HepG2 (cell line): ENCODE measurements at regions not wholly inside any gene's neighbourhood (a gene's known extent, or its start where the extent isn't known, plus 50 kb on each side); places are given as distances from the start of the nearest gene placed in this dataset.

ENCODE experiments used
- ATAC-seq: fragments of 200-7000 bp; cut with Tn5 transposase; 3 replicates; pipeline ENCODE4 v1.9.1; 2020; ENCODE audit warnings: mild to moderate bottlenecking, moderate library complexity
- BruUV-seq: library from RNA; stranded (reverse); fragments of 400-500 nt; replicated peaks from 2 replicates; lab custom pipeline; 2021; lab: Mats Ljungman, UMichigan
- CTCF ChIA-PET: fragments of 300-600 bp; formaldehyde crosslinking; extraction: SDS; loops from one replicate; lab custom pipeline; 2021; ENCODE audit warnings: low total read pairs, inconsistent platforms, low intra/inter-chr PET ratio; lab: Yijun Ruan, JAX
- POLR2A ChIA-PET: fragments of 350-600 bp; sonication (Branson Sonifier 250); formaldehyde crosslinking; loops from one replicate; lab custom pipeline; 2020; ENCODE audit warnings: antibody characterized with exemption, inconsistent platforms; lab: Yijun Ruan, JAX
- DNase-seq: peaks from one replicate; pipeline ENCODE4 v3.0.0-alpha.2; 2015; ENCODE audit warnings: low spot score
- FAIRE-seq: peaks from 3 replicates; lab custom pipeline; 2011; peaks lifted over from hg19 to GRCh38; lab: Jason Lieb, UNC
- H2AFZ ChIP-seq: one replicate; pipeline ENCODE4 v1.6.1; 2011; ENCODE audit warnings: low read length, inconsistent platforms
- H3K27ac ChIP-seq: fragments of 300-600 bp; 3 replicates; pipeline ENCODE4 v1.8.0; 2011; ENCODE audit warnings: mixed run types, mild to moderate bottlenecking, mixed read lengths, low read length, inconsistent platforms; ENCODE audit not compliant: insufficient read depth; ENCODE audit errors: extremely low read length
- H3K27me3 ChIP-seq, 2 experiments: fragments of 200-600 bp in 1 of 2; 2 replicates in 1 of 2; 3 replicates in 1 of 2; pipeline versions ENCODE4 v1.6.0 to v1.8.0; 2011; ENCODE audit warnings: low read length in 2 of 2, mild to moderate bottlenecking in 2 of 2, moderate library complexity in 2 of 2, inconsistent platforms in 1 of 2; ENCODE audit not compliant: insufficient read depth in 2 of 2, control insufficient read depth in 1 of 2
- H3K36me3 ChIP-seq, 2 experiments: fragments of 200-600 bp in 1 of 2; replicated peaks in 1 of 2; 2 replicates in 1 of 2; 3 replicates in 1 of 2; pipeline versions ENCODE4 v1.5.1 to v1.8.0; 2011; ENCODE audit warnings: low read length in 2 of 2, inconsistent platforms in 1 of 2; ENCODE audit not compliant: insufficient read depth in 2 of 2, control insufficient read depth in 1 of 2
- H3K4me1 ChIP-seq: 2 replicates; pipeline ENCODE4 v1.5.1; 2012; ENCODE audit warnings: low read length, inconsistent platforms; ENCODE audit not compliant: insufficient read depth
- H3K4me2 ChIP-seq: 2 replicates; pipeline ENCODE4 v1.6.0; 2011; ENCODE audit warnings: low read depth, low read length, inconsistent platforms
- H3K4me3 ChIP-seq, 3 experiments: fragments of 200-600 bp in 1 of 3; sonication (generic), shearing (Covaris generic) in 1 of 3; replicated peaks in 1 of 3; 2 replicates each; pipeline ENCODE4 v1.5.1; 2011 to 2016; ENCODE audit warnings: low read length in 3 of 3, inconsistent platforms in 2 of 3, low read depth in 2 of 3, mild to moderate bottlenecking in 2 of 3, control low read depth in 1 of 3, mixed read lengths in 1 of 3; ENCODE audit not compliant: insufficient read depth in 1 of 3
- H3K79me2 ChIP-seq: one replicate; pipeline ENCODE4 v1.6.1; 2011; ENCODE audit warnings: low read length, inconsistent platforms; ENCODE audit not compliant: insufficient read depth
- H3K9ac ChIP-seq: 2 replicates; pipeline ENCODE4 v1.6.0; 2011; ENCODE audit warnings: mild to moderate bottlenecking, low read depth, low read length, inconsistent platforms; ENCODE audit not compliant: insufficient read depth
- H3K9me3 ChIP-seq: 2 replicates; pipeline ENCODE4 v1.5.1; 2012; ENCODE audit warnings: mild to moderate bottlenecking, low read length
- H4K20me1 ChIP-seq: 2 replicates; pipeline ENCODE4 v1.6.0; 2011; ENCODE audit warnings: inconsistent platforms, mild to moderate bottlenecking, low read length, moderate library complexity; ENCODE audit not compliant: insufficient read depth
- AGO2 ChIP-seq: fragments of 200-400 bp; formaldehyde crosslinking; optimal IDR thresholded peaks from 2 replicates; pipeline ENCODE3; 2017; ENCODE audit warnings: mild to moderate bottlenecking, low read depth, low read length, moderate library complexity
- ATRX ChIP-seq: sonication (generic); formaldehyde crosslinking; IDR thresholded peaks from 2 replicates; pipeline ENCODE4 v1.4.0; 2020; ENCODE audit warnings: missing genetic modification reagents, borderline replicate concordance
- HNRNPH1 ChIP-seq: fragments of 200-400 bp; formaldehyde crosslinking; optimal IDR thresholded peaks from 2 replicates; pipeline ENCODE3; 2017; ENCODE audit warnings: mild to moderate bottlenecking, low read depth, low read length
- JARID2 ChIP-seq: sonication (generic); formaldehyde crosslinking; IDR thresholded peaks from 2 replicates; pipeline ENCODE4 v1.8.1; 2023; ENCODE audit warnings: missing genetic modification reagents, inconsistent platforms; ENCODE audit not compliant: insufficient replicate concordance
- LCORL ChIP-seq, 2 experiments: fragments of 450-650 bp in 1 of 2; sonication (generic) in 1 of 2; formaldehyde crosslinking in 1 of 2; IDR thresholded peaks; 2 replicates each; pipeline versions ENCODE4 v1.5.0 to v1.6.1; 2017 to 2020; ENCODE audit warnings: antibody characterized with exemption in 1 of 2, missing genetic modification reagents in 1 of 2
- MAZ ChIP-seq, 2 experiments: sonication (generic) in 1 of 2; formaldehyde crosslinking in 1 of 2; IDR thresholded peaks; 2 replicates each; pipeline versions ENCODE4 v1.5.0 to v1.6.1; 2012 to 2020; ENCODE audit warnings: low read depth in 2 of 2, mild to moderate bottlenecking in 2 of 2, borderline replicate concordance in 1 of 2, improper control_type of control experiment in 1 of 2, low read length in 1 of 2, missing genetic modification reagents in 1 of 2, moderate library complexity in 1 of 2
- MIER3 ChIP-seq: IDR thresholded peaks from 2 replicates; pipeline ENCODE4 v1.6.1; 2016; ENCODE audit warnings: missing compliant biosample characterization, borderline replicate concordance
- RNF2 ChIP-seq: fragments of 450-650 bp; conservative IDR thresholded peaks from 2 replicates; pipeline ENCODE4 v1.6.1; 2016; ENCODE audit warnings: low read depth
- SMAD1 ChIP-seq: sonication (generic); formaldehyde crosslinking; IDR thresholded peaks from 2 replicates; pipeline ENCODE4 v1.4.0; 2020; ENCODE audit warnings: missing genetic modification reagents, low read depth, mild to moderate bottlenecking, borderline replicate concordance
- SMC3 ChIP-seq: IDR thresholded peaks from 2 replicates; pipeline ENCODE4 v1.6.1; 2011; ENCODE audit warnings: low read length, improper control_type of control experiment
- STAG1 ChIP-seq: sonication (generic); formaldehyde crosslinking; IDR thresholded peaks from 2 replicates; pipeline ENCODE4 v1.4.0; 2020; ENCODE audit warnings: missing genetic modification reagents
- YEATS2 ChIP-seq: sonication (generic); formaldehyde crosslinking; IDR thresholded peaks from 2 replicates; pipeline ENCODE4 v1.4.0; 2020; ENCODE audit warnings: missing genetic modification reagents, borderline replicate concordance
- ZNF282 ChIP-seq: fragments of 450-650 bp; IDR thresholded peaks from 2 replicates; pipeline ENCODE4 v1.6.1; 2018; ENCODE audit not compliant: partially characterized antibody
- ZNF451 ChIP-seq: sonication (generic); formaldehyde crosslinking; IDR thresholded peaks from 2 replicates; pipeline ENCODE4 v1.5.0; 2020; ENCODE audit warnings: mild to moderate bottlenecking, missing genetic modification reagents
- ZNF83 ChIP-seq: sonication (generic); formaldehyde crosslinking; IDR thresholded peaks from 2 replicates; pipeline ENCODE4 v1.4.0; 2020; ENCODE audit warnings: missing genetic modification reagents, mild to moderate bottlenecking, borderline replicate concordance
- WGBS: methylation state at CpG from one replicate; pipeline ENCODE4 v1.1.6; 2017; ENCODE audit warnings: low lambda C conversion rate; 5-methylcytosine and 5-hydroxymethylcytosine counted together
- in situ Hi-C: cut with HindIII; loops from 2 replicates; pipeline ENCODE4 v1.10.0; 2017; ENCODE audit warnings: low pct_unique_long_range_greater_than_20kb; ENCODE audit not compliant: extremely low pct_ligation_motif_present
- intact Hi-C: fragments of 100-400 bp; cut with micrococcal nuclease; formaldehyde crosslinking; loops from one replicate; pipeline ENCODE4 v1.10.0; 2022; ENCODE audit not compliant: unreplicated experiment
- TF ChIP-seq, protein P1 (sequence below): sonication (generic); formaldehyde crosslinking; IDR thresholded peaks from 2 replicates; pipeline ENCODE4 v1.4.0; 2020; ENCODE audit warnings: missing genetic modification reagents, mild to moderate bottlenecking, borderline replicate concordance
- TF ChIP-seq, protein P2 (sequence below): sonication (generic); formaldehyde crosslinking; IDR thresholded peaks from 2 replicates; pipeline ENCODE4 v1.5.1; 2020; ENCODE audit warnings: mild to moderate bottlenecking, missing genetic modification reagents, moderate library complexity

DNA sequence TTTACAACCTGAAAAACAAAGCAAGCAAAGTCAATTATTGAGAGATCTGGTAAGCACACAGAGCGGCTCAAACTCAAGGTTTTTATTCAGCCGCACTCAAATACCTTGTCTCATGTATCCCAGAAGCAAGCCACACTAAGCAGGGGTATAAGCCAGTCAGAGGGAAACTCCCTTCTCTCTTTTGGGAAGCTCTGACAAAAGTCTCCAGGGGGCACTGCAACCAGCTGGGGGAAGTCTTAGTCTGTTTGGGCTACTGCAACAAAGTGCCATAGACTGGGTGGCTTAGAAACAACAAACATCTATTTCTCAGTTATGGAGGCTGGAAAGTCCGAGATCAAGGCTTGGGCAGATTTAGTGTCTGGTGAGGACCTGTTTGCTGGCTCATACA is 246.0 kb downstream of the ENC1 start (continued):
- TF ChIP-seq, protein P1, sequence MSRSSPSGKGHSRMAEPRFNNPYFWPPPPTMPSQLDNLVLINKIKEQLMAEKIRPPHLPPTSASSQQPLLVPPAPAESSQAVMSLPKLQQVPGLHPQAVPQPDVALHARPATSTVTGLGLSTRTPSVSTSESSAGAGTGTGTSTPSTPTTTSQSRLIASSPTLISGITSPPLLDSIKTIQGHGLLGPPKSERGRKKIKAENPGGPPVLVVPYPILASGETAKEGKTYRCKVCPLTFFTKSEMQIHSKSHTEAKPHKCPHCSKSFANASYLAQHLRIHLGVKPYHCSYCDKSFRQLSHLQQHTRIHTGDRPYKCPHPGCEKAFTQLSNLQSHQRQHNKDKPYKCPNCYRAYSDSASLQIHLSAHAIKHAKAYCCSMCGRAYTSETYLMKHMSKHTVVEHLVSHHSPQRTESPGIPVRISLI (CRISPR knock-in tag) = no peak
- TF ChIP-seq RNF2 (no peak), STAG1 (CRISPR knock-in tag) (peak; percentile 61), ZNF282 (no peak), MAZ (IDR thresholded peaks at IDR 0.05; ENCODE audit: borderline replicate concordance, low read depth, low read length) (no peak), MAZ (CRISPR knock-in tag; IDR thresholded peaks at IDR 0.05; ENCODE audit: low read depth) (0 out of 2 replicates have a peak, but pooled peaks have one; percentile 25), LCORL (IDR thresholded peaks at IDR 0.05) (no peak), LCORL (CRISPR knock-in tag; IDR thresholded peaks at IDR 0.05) (peak; percentile 46; the same call in 1 of the 2 replicates), ZNF83 (CRISPR knock-in tag) (no peak), SMC3 (peak; percentile 60; the same call in 1 of the 2 replicates)

DNA sequence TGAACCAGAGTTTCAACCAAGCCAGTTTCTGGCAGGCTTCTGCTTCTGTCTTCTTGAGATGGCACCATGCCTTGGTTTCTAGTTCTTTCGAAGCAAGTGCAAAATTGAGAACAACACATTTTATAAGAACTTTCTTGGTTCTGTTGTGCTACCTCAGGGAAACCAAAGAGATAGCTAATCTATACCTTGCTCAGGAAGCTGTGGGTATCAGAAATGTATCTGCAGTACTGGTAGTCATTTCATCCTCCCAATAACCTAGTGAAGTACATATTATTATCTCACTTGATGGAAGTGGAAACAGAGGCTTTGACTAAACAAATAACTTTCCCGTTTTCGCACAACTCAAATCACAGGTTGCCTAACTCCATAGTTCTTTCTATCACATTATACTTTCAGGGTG is 246.6 kb downstream of the ENC1 start:
- H3K79me2 ChIP-seq = no peaks in the 10 kb centered on the region
- peaks cover 45% of the 10 kb centered on the region for H3K4me1 ChIP-seq
- no peaks in the 10 kb centered on the region for H3K9me3 ChIP-seq
- ATAC-seq (no peak), FAIRE-seq (no peak)
- no peaks in the 10 kb centered on the region for H4K20me1 ChIP-seq
- H3K9ac ChIP-seq = no peak overlapping the region
- no peak overlapping the region for H3K4me2 ChIP-seq
- peak overlapping the region; percentile 44 for H2AFZ ChIP-seq
- no TSS peak for BruUV-seq
- no peaks in the 10 kb centered on the region for H3K27me3 ChIP-seq
- no peaks in the 10 kb centered on the region for H3K36me3 ChIP-seq
- no peak overlapping the region for H3K4me3 ChIP-seq
- POLR2A ChIA-PET = interaction anchor here (2.5 kb wide), 1 partner anchor 248 kb away, joined by 31 read pairs; the partner anchor contains the start of gene ENC1
- TF ChIP-seq AGO2 (no peak), ZNF451 (CRISPR knock-in tag) (no peak), MIER3 (no peak), ATRX (no peak), SMAD1 (CRISPR knock-in tag) (no peak), JARID2 (CRISPR knock-in tag) (no peak), YEATS2 (CRISPR knock-in tag) (no peak), HNRNPH1 (no peak)
- TF ChIP-seq, protein P2, sequence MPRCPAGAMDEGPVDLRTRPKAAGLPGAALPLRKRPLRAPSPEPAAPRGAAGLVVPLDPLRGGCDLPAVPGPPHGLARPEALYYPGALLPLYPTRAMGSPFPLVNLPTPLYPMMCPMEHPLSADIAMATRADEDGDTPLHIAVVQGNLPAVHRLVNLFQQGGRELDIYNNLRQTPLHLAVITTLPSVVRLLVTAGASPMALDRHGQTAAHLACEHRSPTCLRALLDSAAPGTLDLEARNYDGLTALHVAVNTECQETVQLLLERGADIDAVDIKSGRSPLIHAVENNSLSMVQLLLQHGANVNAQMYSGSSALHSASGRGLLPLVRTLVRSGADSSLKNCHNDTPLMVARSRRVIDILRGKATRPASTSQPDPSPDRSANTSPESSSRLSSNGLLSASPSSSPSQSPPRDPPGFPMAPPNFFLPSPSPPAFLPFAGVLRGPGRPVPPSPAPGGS = no peak
- TF ChIP-seq, all 625 proteins: peak for 0
- DNase-seq = no peak
- no peak overlapping the region for H3K27ac ChIP-seq
- intact Hi-C loops (no loop called here), in situ Hi-C loops (no loop called here)
- WGBS = 62% methylated on average over 3 of the region's 3 CpGs
- CTCF ChIA-PET = no interaction called here
